Esophagus squamous epithelium (tissue), 5 donors: ENCODE measurements at regions not wholly inside any gene's neighbourhood (a gene's known extent, or its start where the extent isn't known, plus 50 kb on each side); places are given as distances from the start of the nearest gene placed in this dataset.

Experiments used
- DNase-seq: peaks from one replicate; lab custom pipeline; 2025; lab: John Stamatoyannopoulos, UW
- H3K27ac ChIP-seq, 4 donors: fragments of 200-600 bp; sonication (generic); one replicate each; pipeline ENCODE4 v1.5.1; 2016 to 2019; ENCODE audit warnings: mild to moderate bottlenecking in 1 of 4
- H3K27me3 ChIP-seq, 4 donors: fragments of 200-600 bp; sonication (generic); 1 replicate in 3 of 4; 2 replicates in 1 of 4; pipeline versions ENCODE4 v1.5.1 to v1.6.0; 2017 to 2021; ENCODE audit warnings: antibody characterized with exemption in 1 of 4
- H3K36me3 ChIP-seq, 3 donors: fragments of 200-600 bp; sonication (generic); one replicate each; pipeline ENCODE4 v1.5.1; 2016 to 2019
- H3K4me1 ChIP-seq, 3 donors: fragments of 200-600 bp; sonication (generic); one replicate each; pipeline ENCODE4 v1.5.1; 2017 to 2019
- H3K4me3 ChIP-seq, 4 donors: fragments of 200-600 bp; sonication (generic); 1 replicate in 3 of 4; 2 replicates in 1 of 4; pipeline ENCODE4 v1.5.1; 2016 to 2019; ENCODE audit warnings: mild to moderate bottlenecking in 2 of 4, moderate library complexity in 1 of 4
- H3K9me3 ChIP-seq, 3 donors: fragments of 200-600 bp; sonication (generic); one replicate each; pipeline ENCODE4 v1.5.1; 2016 to 2019
- POLR2A ChIP-seq, 4 donors: fragments of 450-650 bp; IDR thresholded peaks; one replicate each; pipeline ENCODE4 v1.6.1; 2017; ENCODE audit warnings: antibody characterized with exemption in 4 of 4, mild to moderate bottlenecking in 4 of 4, moderate library complexity in 3 of 4
- WGBS, 2 donors: methylation state at CpG; one replicate each; pipeline ENCODE4 v1.1.5; 2018; 5-methylcytosine and 5-hydroxymethylcytosine counted together
- intact Hi-C: fragments of 100-400 bp; cut with DNase I; formaldehyde crosslinking; loops from one replicate; pipeline ENCODE4 v1.15.0; 2022
- TF ChIP-seq, protein P1 (sequence below), 6 experiments: fragments of 450-650 bp in 4 of 6; fragments of 200-600 bp in 2 of 6; sonication (generic) in 2 of 6; IDR thresholded peaks; one replicate each; pipeline ENCODE4 v1.5.1; 2016 to 2019; ENCODE audit warnings: antibody characterized with exemption in 6 of 6, mild to moderate bottlenecking in 4 of 6, moderate library complexity in 4 of 6
- donor health status: DM: yes; HTN: yes; CAD: no.

DNA sequence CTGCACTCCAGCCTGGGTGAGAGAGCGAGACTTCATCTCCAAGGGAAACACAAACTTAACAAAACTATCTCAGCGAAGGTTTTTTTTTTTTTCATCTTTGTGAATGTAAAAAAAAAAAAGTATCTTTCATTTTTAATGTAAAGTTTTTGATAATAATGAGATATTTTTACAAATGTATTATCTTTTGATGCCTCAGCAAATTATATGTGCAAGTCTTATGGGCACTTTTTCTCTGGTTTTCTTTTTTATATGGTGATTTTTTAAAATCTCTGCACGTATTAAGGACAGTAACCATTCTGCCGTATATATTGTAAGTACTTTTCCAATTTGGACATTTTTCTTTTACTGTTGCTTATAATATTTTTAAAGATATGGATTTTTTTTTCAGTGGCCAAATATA lies 76.8 kb downstream of the MAFB start:
- Histone ChIP-seq H3K27ac (no peak overlapping the region), H3K4me1 (peaks cover 0 to 1% (median 0%) of the 10 kb centered on the region in 3 donors), H3K27me3 (peaks cover 0 to 7% (median 0%) of the 10 kb centered on the region in 4 donors), H3K9me3 (no peaks in the 10 kb centered on the region), H3K36me3 (no peaks in the 10 kb centered on the region), H3K4me3 (no peak overlapping the region)
- TF ChIP-seq, protein P1, sequence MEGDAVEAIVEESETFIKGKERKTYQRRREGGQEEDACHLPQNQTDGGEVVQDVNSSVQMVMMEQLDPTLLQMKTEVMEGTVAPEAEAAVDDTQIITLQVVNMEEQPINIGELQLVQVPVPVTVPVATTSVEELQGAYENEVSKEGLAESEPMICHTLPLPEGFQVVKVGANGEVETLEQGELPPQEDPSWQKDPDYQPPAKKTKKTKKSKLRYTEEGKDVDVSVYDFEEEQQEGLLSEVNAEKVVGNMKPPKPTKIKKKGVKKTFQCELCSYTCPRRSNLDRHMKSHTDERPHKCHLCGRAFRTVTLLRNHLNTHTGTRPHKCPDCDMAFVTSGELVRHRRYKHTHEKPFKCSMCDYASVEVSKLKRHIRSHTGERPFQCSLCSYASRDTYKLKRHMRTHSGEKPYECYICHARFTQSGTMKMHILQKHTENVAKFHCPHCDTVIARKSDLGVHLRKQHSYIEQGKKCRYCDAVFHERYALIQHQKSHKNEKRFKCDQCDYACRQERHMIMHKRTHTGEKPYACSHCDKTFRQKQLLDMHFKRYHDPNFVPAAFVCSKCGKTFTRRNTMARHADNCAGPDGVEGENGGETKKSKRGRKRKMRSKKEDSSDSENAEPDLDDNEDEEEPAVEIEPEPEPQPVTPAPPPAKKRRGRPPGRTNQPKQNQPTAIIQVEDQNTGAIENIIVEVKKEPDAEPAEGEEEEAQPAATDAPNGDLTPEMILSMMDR (IDR thresholded peaks at IDR 0.05), result no peak
- no peak for TF ChIP-seq POLR2A (IDR thresholded peaks at IDR 0.05)
- intact Hi-C loops, result no loop called here
- DNase-seq, result no peak
- 88 to 94% methylated on average over 4 of the region's 4 CpGs for WGBS, 2 donors

- peaks cover 0 to 8% (median 0%) of the 10 kb centered on the region in 3 donors for H3K4me1 ChIP-seq
- no peak overlapping the region for H3K4me3 ChIP-seq
- TF ChIP-seq POLR2A (IDR thresholded peaks at IDR 0.05), result no peak
- TF ChIP-seq, protein P1 (IDR thresholded peaks at IDR 0.05), result no peak
- H3K27ac ChIP-seq, result no peak overlapping the region
- H3K36me3 ChIP-seq, result no peaks in the 10 kb centered on the region
- H3K9me3 ChIP-seq, result no peaks in the 10 kb centered on the region
- no peak for DNase-seq
- H3K27me3 ChIP-seq, result no peaks in the 10 kb centered on the region
- 81 to 85% methylated on average over 3 of the region's 3 CpGs for WGBS, 2 donors
- intact Hi-C loops, result no loop called here
Measured at GRCh38 chr20:40610730-40611129, 78.3 kb downstream of the MAFB start.

DNA sequence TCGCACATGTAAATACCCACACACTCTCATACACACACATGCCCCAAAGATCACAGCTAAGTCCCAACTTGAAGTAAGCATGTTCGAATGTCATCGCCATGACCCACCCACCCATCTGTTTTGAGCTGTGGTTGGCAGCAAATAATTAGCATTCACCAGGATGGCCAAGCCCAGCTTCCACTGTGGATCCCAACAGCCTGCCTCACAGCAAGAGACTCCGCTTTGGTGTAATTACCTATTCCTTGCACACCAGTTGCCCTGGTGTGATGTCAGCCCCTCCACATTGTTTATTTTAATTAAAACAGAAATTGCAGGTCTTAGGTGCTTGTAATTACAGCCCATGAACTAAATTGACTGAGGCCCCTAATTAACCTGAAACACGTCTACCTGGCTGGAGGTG lies 81.1 kb downstream of the MAFB start:
- no peak for DNase-seq
- H3K27me3 ChIP-seq, result no peaks in the 10 kb centered on the region
- 94 to 95% methylated on average over 4 to 5 of the region's 5 CpGs for WGBS, 2 donors
- peaks cover 0 to 8% (median 0%) of the 10 kb centered on the region in 3 donors for H3K4me1 ChIP-seq
- no peak overlapping the region for H3K4me3 ChIP-seq
- no peak overlapping the region for H3K27ac ChIP-seq
- TF ChIP-seq, protein P1 (IDR thresholded peaks at IDR 0.05), result no peak
- no peak for TF ChIP-seq POLR2A (IDR thresholded peaks at IDR 0.05)
- H3K36me3 ChIP-seq, result no peaks in the 10 kb centered on the region
- no peaks in the 10 kb centered on the region for H3K9me3 ChIP-seq
- intact Hi-C loops, result no loop called here

GRCh38 chr20:40606660-40607059 lies 82.4 kb downstream of the MAFB start:
- TF ChIP-seq, protein P1 (IDR thresholded peaks at IDR 0.05), result no peak
- TF ChIP-seq POLR2A (IDR thresholded peaks at IDR 0.05), result no peak
- Histone ChIP-seq H3K27ac (no peak overlapping the region), H3K36me3 (no peaks in the 10 kb centered on the region), H3K27me3 (no peaks in the 10 kb centered on the region), H3K4me1 (peaks cover 0 to 8% (median 0%) of the 10 kb centered on the region in 3 donors), H3K4me3 (no peak overlapping the region), H3K9me3 (no peaks in the 10 kb centered on the region)
- DNase-seq, result no peak
- 8 to 14% methylated on average over 2 of the region's 2 CpGs for WGBS, 2 donors
- intact Hi-C loops, result no loop called here

DNA sequence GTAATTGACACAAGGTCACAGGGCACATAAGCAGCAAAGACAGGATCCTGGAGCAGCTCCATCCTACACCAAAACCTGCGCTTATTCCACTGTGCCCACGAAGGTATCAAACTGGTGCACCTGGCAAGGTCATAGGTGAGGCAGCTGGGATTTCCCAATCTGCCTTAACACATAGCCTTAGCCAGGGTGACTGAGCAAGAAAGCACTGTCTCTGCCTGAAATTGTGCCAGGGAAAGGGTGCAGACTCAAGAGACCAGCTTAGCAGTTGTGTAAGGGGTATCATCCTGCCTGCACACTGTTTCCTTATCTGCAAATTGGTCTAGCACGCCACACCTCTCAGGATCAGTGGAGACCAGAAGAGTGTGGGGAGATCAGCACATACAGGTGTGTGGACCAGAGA lies 82.8 kb downstream of the MAFB start:
- intact Hi-C loops, result no loop called here
- no peak overlapping the region for H3K27ac ChIP-seq
- no peaks in the 10 kb centered on the region for H3K27me3 ChIP-seq
- no peak for DNase-seq
- H3K36me3 ChIP-seq, result no peaks in the 10 kb centered on the region
- peaks cover 0 to 10% (median 0%) of the 10 kb centered on the region in 3 donors for H3K4me1 ChIP-seq
- H3K9me3 ChIP-seq, result no peaks in the 10 kb centered on the region
- WGBS, 2 donors, result 72 to 80% methylated on average over 1 to 3 of the region's 3 CpGs
- TF ChIP-seq POLR2A (IDR thresholded peaks at IDR 0.05), result no peak
- TF ChIP-seq, protein P1 (IDR thresholded peaks at IDR 0.05), result no peak
- no peak overlapping the region for H3K4me3 ChIP-seq
